SU-DHL-6 (cell line): ENCODE measurements at regions not wholly inside any gene's neighbourhood (a gene's known extent, or its start where the extent isn't known, plus 50 kb on each side); places are given as distances from the start of the nearest gene placed in this dataset.
"Not testable (repeated sequence)": the region's sequence is repeated elsewhere in the genome, so short reads cannot be mapped to it uniquely, and the experiment has no call there.

ENCODE experiments used
- H2AFZ ChIP-seq: fragments of 200-600 bp; sonication (generic); 2 replicates; pipeline ENCODE4 v1.6.1; 2014; ENCODE audit warnings: low read depth, mild to moderate bottlenecking, moderate library complexity, mixed read lengths, antibody characterized with exemption, low read length; ENCODE audit not compliant: severe bottlenecking
- H3F3A ChIP-seq: fragments of 200-600 bp; shearing (Covaris generic); 2 replicates; pipeline ENCODE4 v1.6.0; 2016; ENCODE audit warnings: antibody characterized with exemption, mild to moderate bottlenecking; ENCODE audit not compliant: insufficient read depth
- H3K27ac ChIP-seq: fragments of 200-600 bp; sonication (generic); 2 replicates; pipeline ENCODE4 v1.5.1; 2016; ENCODE audit warnings: low read depth, mild to moderate bottlenecking, low read length, moderate library complexity, mixed read lengths
- H3K27me3 ChIP-seq: fragments of 200-600 bp; sonication (generic), shearing (Covaris generic); 2 replicates; pipeline ENCODE4 v1.6.0; 2014; ENCODE audit warnings: mild to moderate bottlenecking, low read length
- H3K36me3 ChIP-seq: fragments of 200-600 bp; sonication (generic); 2 replicates; pipeline ENCODE4 v1.6.1; 2014; ENCODE audit warnings: mild to moderate bottlenecking, low read length, mixed read lengths
- H3K4me2 ChIP-seq: fragments of 300-600, 200-600 bp; shearing (Covaris generic), sonication (generic); 2 replicates; pipeline ENCODE4 v1.6.0; 2014; ENCODE audit warnings: low read length, low read depth, mild to moderate bottlenecking; ENCODE audit not compliant: poor library complexity, severe bottlenecking
- H3K4me3 ChIP-seq: fragments of 200-600 bp; sonication (generic); 2 replicates; pipeline ENCODE4 v1.5.1; 2014; ENCODE audit warnings: antibody characterized with exemption, low read length, mild to moderate bottlenecking, mixed read lengths; ENCODE audit not compliant: insufficient read depth, poor library complexity, severe bottlenecking
- H3K79me2 ChIP-seq: fragments of 200-600 bp; sonication (generic); 2 replicates; pipeline ENCODE4 v1.6.1; 2014; ENCODE audit warnings: mild to moderate bottlenecking, low read length, moderate library complexity; ENCODE audit not compliant: insufficient read depth
- H3K9ac ChIP-seq: fragments of 200-600 bp; sonication (generic); 2 replicates; pipeline ENCODE4 v1.7.0; 2014; ENCODE audit warnings: mild to moderate bottlenecking, low read length
- H3K9me2 ChIP-seq: fragments of 200-600 bp; sonication (generic); replicated peaks from 2 replicates; pipeline ENCODE4 v1.6.1; 2014; ENCODE audit warnings: low read length; ENCODE audit not compliant: insufficient read depth
- H3K9me3 ChIP-seq: fragments of 200-600 bp; sonication (generic); 2 replicates; pipeline ENCODE4 v1.6.1; 2014; ENCODE audit warnings: low read length, mixed read lengths; ENCODE audit not compliant: insufficient read depth
- H4K20me1 ChIP-seq: fragments of 200-600 bp; sonication (generic); 2 replicates; pipeline ENCODE4 v1.6.1; 2014; ENCODE audit warnings: low read depth, mild to moderate bottlenecking, antibody characterized with exemption, low read length, moderate library complexity, mixed read lengths
- EZH2phosphoT487 ChIP-seq: fragments of 200-600 bp; sonication (generic), shearing (Covaris generic); conservative IDR thresholded peaks from 2 replicates; pipeline ENCODE4 v1.6.1; 2018; ENCODE audit warnings: mild to moderate bottlenecking, antibody characterized with exemption, low read length, moderate library complexity, mixed read lengths
- TF ChIP-seq, protein P1 (sequence below): fragments of 200-600 bp; sonication (generic); IDR thresholded peaks from one replicate; pipeline ENCODE4 v1.5.1; 2017; ENCODE audit warnings: antibody characterized with exemption, mild to moderate bottlenecking, low read length, moderate library complexity; ENCODE audit not compliant: insufficient read depth, poor library complexity, severe bottlenecking

- H2AFZ ChIP-seq: no peak overlapping the region
- no peak overlapping the region for H3K9ac ChIP-seq
- H3K27ac ChIP-seq: no peak overlapping the region
- H3F3A ChIP-seq: no peaks in the 10 kb centered on the region
- H3K9me2 ChIP-seq: no peaks in the 10 kb centered on the region
- H3K9me3 ChIP-seq: no peaks in the 10 kb centered on the region
- no peaks in the 10 kb centered on the region for H4K20me1 ChIP-seq
- no peaks in the 10 kb centered on the region for H3K27me3 ChIP-seq
- no peaks in the 10 kb centered on the region for H3K79me2 ChIP-seq
- no peak for TF ChIP-seq EZH2phosphoT487
- TF ChIP-seq, protein P1, sequence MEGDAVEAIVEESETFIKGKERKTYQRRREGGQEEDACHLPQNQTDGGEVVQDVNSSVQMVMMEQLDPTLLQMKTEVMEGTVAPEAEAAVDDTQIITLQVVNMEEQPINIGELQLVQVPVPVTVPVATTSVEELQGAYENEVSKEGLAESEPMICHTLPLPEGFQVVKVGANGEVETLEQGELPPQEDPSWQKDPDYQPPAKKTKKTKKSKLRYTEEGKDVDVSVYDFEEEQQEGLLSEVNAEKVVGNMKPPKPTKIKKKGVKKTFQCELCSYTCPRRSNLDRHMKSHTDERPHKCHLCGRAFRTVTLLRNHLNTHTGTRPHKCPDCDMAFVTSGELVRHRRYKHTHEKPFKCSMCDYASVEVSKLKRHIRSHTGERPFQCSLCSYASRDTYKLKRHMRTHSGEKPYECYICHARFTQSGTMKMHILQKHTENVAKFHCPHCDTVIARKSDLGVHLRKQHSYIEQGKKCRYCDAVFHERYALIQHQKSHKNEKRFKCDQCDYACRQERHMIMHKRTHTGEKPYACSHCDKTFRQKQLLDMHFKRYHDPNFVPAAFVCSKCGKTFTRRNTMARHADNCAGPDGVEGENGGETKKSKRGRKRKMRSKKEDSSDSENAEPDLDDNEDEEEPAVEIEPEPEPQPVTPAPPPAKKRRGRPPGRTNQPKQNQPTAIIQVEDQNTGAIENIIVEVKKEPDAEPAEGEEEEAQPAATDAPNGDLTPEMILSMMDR: no peak
- H3K36me3 ChIP-seq: no peaks in the 10 kb centered on the region
- no peak overlapping the region for H3K4me3 ChIP-seq
- H3K4me2 ChIP-seq: no peak overlapping the region
Observed at GRCh38 chr4:177256950-177257349, 52.7 kb upstream of the NEIL3 start.

GRCh38 chr4:177259466-177259865 lies 50.2 kb upstream of the NEIL3 start:
- not testable (repeated sequence) for H3K27ac ChIP-seq, H3K27me3 ChIP-seq

More at GRCh38 chr4:177259466-177259865, 50.2 kb upstream of the NEIL3 start:
- not testable (repeated sequence) for H3K4me3 ChIP-seq, H2AFZ ChIP-seq, H3K36me3 ChIP-seq, H3K4me2 ChIP-seq, H3F3A ChIP-seq, H4K20me1 ChIP-seq, H3K9me3 ChIP-seq, H3K9ac ChIP-seq, H3K79me2 ChIP-seq, H3K9me2 ChIP-seq
